HFFc6 (cell line): ENCODE measurements at regions not wholly inside any gene's neighbourhood (a gene's known extent, or its start where the extent isn't known, plus 50 kb on each side); places are given as distances from the start of the nearest gene placed in this dataset.
A peak's percentile ranks its signal among the peaks of the same experiment; 100 is the strongest.

Experiments
- DNase-seq: peaks from one replicate; pipeline ENCODE4 v3.0.0-alpha.2; 2018
- H3K27ac Mint-ChIP-seq: 2 replicates; pipeline ENCODE4 v1.8.0; 2020; ENCODE audit warnings: mild to moderate bottlenecking, mixed read lengths
- H3K27me3 Mint-ChIP-seq: 2 replicates; pipeline ENCODE4 v1.8.0; 2021; ENCODE audit warnings: mild to moderate bottlenecking, moderate library complexity, mixed read lengths; ENCODE audit not compliant: insufficient read depth
- H3K36me3 Mint-ChIP-seq: 2 replicates; pipeline ENCODE4 v1.8.0; 2021; ENCODE audit warnings: low read depth, mixed read lengths
- H3K4me1 Mint-ChIP-seq: 2 replicates; pipeline ENCODE4 v1.8.0; 2020; ENCODE audit warnings: low read depth, mixed read lengths
- H3K4me3 Mint-ChIP-seq: 2 replicates; pipeline ENCODE4 v1.8.0; 2020; ENCODE audit warnings: mild to moderate bottlenecking, moderate library complexity, mixed read lengths
- H3K9me3 Mint-ChIP-seq: 2 replicates; pipeline ENCODE4 v1.8.0; 2020; ENCODE audit warnings: mild to moderate bottlenecking, mixed read lengths
- CTCF ChIP-seq: fragments of 200-600 bp; sonication (generic); IDR thresholded peaks from 2 replicates; pipeline ENCODE4 v1.5.0; 2021; ENCODE audit warnings: antibody characterized with exemption, mild to moderate bottlenecking

- no peak for TF ChIP-seq CTCF
Observed at GRCh38 chr2:82811946-82812345, 1647.1 kb downstream of the SUCLG1 start.

GRCh38 chr2:82803307-82803706, 1655.8 kb downstream of the SUCLG1 start:
- no peak for DNase-seq
- Mint-ChIP-seq H3K4me3 (no peak overlapping the region), H3K36me3 (no peaks in the 10 kb centered on the region), H3K27me3 (peaks cover 2% of the 10 kb centered on the region; the same call in 1 of the 2 replicates), H3K4me1 (no peaks in the 10 kb centered on the region), H3K9me3 (peaks cover 28% of the 10 kb centered on the region), H3K27ac (no peak overlapping the region)
- no peak for TF ChIP-seq CTCF

More at GRCh38 chr2:82811946-82812345, 1647.1 kb downstream of the SUCLG1 start:
- H3K4me3 Mint-ChIP-seq, result no peak overlapping the region
- H3K4me1 Mint-ChIP-seq, result no peaks in the 10 kb centered on the region
- no peaks in the 10 kb centered on the region for H3K9me3 Mint-ChIP-seq
- no peaks in the 10 kb centered on the region for H3K36me3 Mint-ChIP-seq
- no peak for DNase-seq
- no peaks in the 10 kb centered on the region; the same call in none of the 2 replicates for H3K27me3 Mint-ChIP-seq
- H3K27ac Mint-ChIP-seq, result no peak overlapping the region

- no peak overlapping the region for H3K27ac Mint-ChIP-seq
- peaks cover 11% of the 10 kb centered on the region for H3K4me1 Mint-ChIP-seq
- TF ChIP-seq CTCF, result no peak
- DNase-seq, result no peak
- H3K27me3 Mint-ChIP-seq, result peaks cover 2% of the 10 kb centered on the region; the same call in 1 of the 2 replicates
- no peak overlapping the region for H3K4me3 Mint-ChIP-seq
- no peaks in the 10 kb centered on the region for H3K9me3 Mint-ChIP-seq
- H3K36me3 Mint-ChIP-seq, result no peaks in the 10 kb centered on the region
Observed at GRCh38 chr2:82797469-82797868, 1661.6 kb downstream of the SUCLG1 start.

- no peak overlapping the region for H3K4me3 Mint-ChIP-seq
- H3K36me3 Mint-ChIP-seq, result no peaks in the 10 kb centered on the region
- DNase-seq, result no peak
- H3K27me3 Mint-ChIP-seq, result no peaks in the 10 kb centered on the region
- no peaks in the 10 kb centered on the region for H3K9me3 Mint-ChIP-seq
- TF ChIP-seq CTCF, result no peak
- peak overlapping the region; percentile 31; the same call in 1 of the 2 replicates for H3K27ac Mint-ChIP-seq
- peaks cover 13% of the 10 kb centered on the region for H3K4me1 Mint-ChIP-seq
Observed at GRCh38 chr2:82796132-82796531, 1662.9 kb downstream of the SUCLG1 start.

GRCh38 chr2:82795446-82795845, 1663.6 kb downstream of the SUCLG1 start:
- H3K36me3 Mint-ChIP-seq, result no peaks in the 10 kb centered on the region
- no peak overlapping the region for H3K4me3 Mint-ChIP-seq
- H3K27me3 Mint-ChIP-seq, result no peaks in the 10 kb centered on the region
- peaks cover 20% of the 10 kb centered on the region for H3K4me1 Mint-ChIP-seq
- no peak for TF ChIP-seq CTCF
- DNase-seq, result peak; percentile 48
- 0 out of 2 replicates have a peak overlapping the region, but pooled peaks have one; percentile 31 for H3K27ac Mint-ChIP-seq
- H3K9me3 Mint-ChIP-seq, result no peaks in the 10 kb centered on the region
